Aorta (tissue), 5 donors: ENCODE measurements at regions not wholly inside any gene's neighbourhood (a gene's known extent, or its start where the extent isn't known, plus 50 kb on each side); places are given as distances from the start of the nearest gene placed in this dataset.

Experiments
- ATAC-seq: fragments of 200-7000 bp; cut with Tn5 transposase; one replicate; pipeline ENCODE4 v1.9.1; 2022; ENCODE audit warnings: moderate library complexity; ENCODE audit not compliant: low FRiP score
- DNase-seq, 2 donors: peaks; one replicate each; pipeline ENCODE4 v3.0.0-alpha.2; 2020
- H3K27ac ChIP-seq, 2 donors: one replicate each; pipeline ENCODE4 v1.5.1; 2013; ENCODE audit warnings: low read length in 2 of 2, mild to moderate bottlenecking in 2 of 2, moderate library complexity in 2 of 2, control low read depth in 1 of 2, inconsistent platforms in 1 of 2, low read depth in 1 of 2
- H3K27me3 ChIP-seq, 2 donors: one replicate each; pipeline ENCODE4 v1.6.1; 2013; ENCODE audit warnings: control low read depth in 1 of 2, low read length in 1 of 2, mild to moderate bottlenecking in 1 of 2, moderate library complexity in 1 of 2; ENCODE audit not compliant: insufficient read depth in 2 of 2, control insufficient read depth in 1 of 2
- H3K36me3 ChIP-seq, 2 donors: one replicate each; pipeline ENCODE4 v1.6.1; 2013; ENCODE audit warnings: control low read depth in 1 of 2, low read length in 1 of 2, mild to moderate bottlenecking in 1 of 2; ENCODE audit not compliant: insufficient read depth in 2 of 2, control insufficient read depth in 1 of 2
- H3K4me1 ChIP-seq, 2 donors: one replicate each; pipeline ENCODE4 v1.6.1; 2013; ENCODE audit warnings: low read length in 2 of 2, control low read depth in 1 of 2, mild to moderate bottlenecking in 1 of 2, moderate library complexity in 1 of 2; ENCODE audit not compliant: insufficient read depth in 2 of 2, control insufficient read depth in 1 of 2
- H3K4me3 ChIP-seq, 2 donors: one replicate each; pipeline ENCODE4 v1.5.1; 2013; ENCODE audit warnings: low read length in 2 of 2, control low read depth in 1 of 2, mild to moderate bottlenecking in 1 of 2
- H3K9me3 ChIP-seq: one replicate; pipeline ENCODE4 v1.6.1; 2013; ENCODE audit warnings: mild to moderate bottlenecking, low read length; ENCODE audit not compliant: control insufficient read depth
- whole genome bisulfite sequencing, 2 donors: extraction: QIAGEN DNeasy Blood & Tissue Kit; methylation state at CpG; one replicate each; pipeline ENCODE4 v1.1.7; 2013; 5-methylcytosine and 5-hydroxymethylcytosine counted together
- intact Hi-C, 2 donors: fragments of 100-400 bp; cut with DNase I; formaldehyde crosslinking; loops; one replicate each; pipeline versions ENCODE4 v1.14.2 to v1.15.0; 2022
- donor health status: healthy with polysubstance abuse.
- donor health status: Bipolar disorder and iron deficiency.
- donor health status: DM: no; HTN: no; CAD: no.
- donor health status: DM: no; HTN: no; CAD: no.
- donor health status: DM: yes; HTN: yes; CAD: no.

DNA sequence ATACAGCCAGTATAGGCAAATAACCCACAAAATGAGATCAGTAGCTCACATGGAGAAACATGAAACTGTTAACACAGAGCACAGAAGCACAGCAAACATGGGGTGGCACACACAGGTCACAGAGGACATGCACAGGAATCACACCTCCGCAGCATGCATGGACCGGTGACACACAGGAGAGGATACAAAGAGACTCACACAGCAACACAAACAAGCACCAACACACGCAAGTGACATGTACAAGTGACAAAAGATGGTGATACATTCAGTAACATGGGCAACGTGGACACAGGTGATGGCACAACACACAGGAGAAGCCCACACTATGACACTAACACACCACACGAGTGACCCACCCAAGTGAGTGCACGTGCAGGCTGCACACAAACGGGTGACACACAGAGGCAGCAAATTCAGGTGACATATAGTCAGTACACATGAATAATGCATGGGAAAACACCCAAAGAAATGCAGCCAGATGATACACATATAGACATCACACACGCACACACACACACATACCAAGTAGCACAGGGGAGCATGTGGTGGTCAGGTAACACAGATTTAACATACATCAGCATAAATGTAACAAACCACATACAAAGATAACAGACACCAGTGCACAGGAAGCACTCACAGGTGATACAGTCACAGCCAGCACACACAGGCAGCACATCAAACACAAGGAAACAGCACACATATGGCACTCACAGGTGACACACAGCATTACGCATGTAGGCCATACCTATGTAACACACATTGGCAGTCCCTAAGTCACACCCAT, 216.0 kb upstream of the SFSWAP start:
- Histone ChIP-seq H3K9me3 (no peaks in the 10 kb centered on the region), H3K36me3 (no peaks in the 10 kb centered on the region), H3K27ac (no peak overlapping the region), H3K4me1 (no peaks in the 10 kb centered on the region), H3K4me3 (no peak overlapping the region), H3K27me3 (no peaks in the 10 kb centered on the region)
- WGBS, 2 donors: 78 to 82% methylated on average over 9 of the region's 9 CpGs
- intact Hi-C loops: no loop called here
- DNase-seq (no peak), ATAC-seq (no peak)

DNA sequence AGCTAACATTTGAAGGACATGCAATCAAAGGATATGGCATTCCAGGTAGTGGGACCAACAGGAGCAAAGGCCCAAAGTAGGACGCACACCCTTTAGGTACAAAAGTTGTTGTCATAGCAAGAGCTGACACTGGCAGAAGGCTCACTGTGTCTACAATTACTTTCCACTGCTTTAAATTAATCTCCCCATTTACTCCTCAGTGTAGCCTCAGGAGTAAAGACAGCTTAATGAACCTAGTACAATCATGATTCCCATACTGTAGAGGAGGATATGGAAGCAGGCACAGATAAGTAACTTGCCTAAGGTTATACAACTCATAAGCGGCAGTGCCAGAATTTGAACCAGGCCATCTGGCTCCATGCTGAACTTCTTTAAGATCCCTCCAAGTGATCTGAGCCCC, 212.9 kb upstream of the SFSWAP start:
- Histone ChIP-seq H3K36me3 (no peaks in the 10 kb centered on the region), H3K9me3 (no peaks in the 10 kb centered on the region), H3K27ac (no peak overlapping the region), H3K4me1 (no peaks in the 10 kb centered on the region), H3K27me3 (no peaks in the 10 kb centered on the region), H3K4me3 (no peak overlapping the region)
- no peak for ATAC-seq
- intact Hi-C loops: no loop called here
- WGBS, 2 donors: 86 to 87% methylated on average over 2 of the region's 2 CpGs
- no peak for DNase-seq

DNA sequence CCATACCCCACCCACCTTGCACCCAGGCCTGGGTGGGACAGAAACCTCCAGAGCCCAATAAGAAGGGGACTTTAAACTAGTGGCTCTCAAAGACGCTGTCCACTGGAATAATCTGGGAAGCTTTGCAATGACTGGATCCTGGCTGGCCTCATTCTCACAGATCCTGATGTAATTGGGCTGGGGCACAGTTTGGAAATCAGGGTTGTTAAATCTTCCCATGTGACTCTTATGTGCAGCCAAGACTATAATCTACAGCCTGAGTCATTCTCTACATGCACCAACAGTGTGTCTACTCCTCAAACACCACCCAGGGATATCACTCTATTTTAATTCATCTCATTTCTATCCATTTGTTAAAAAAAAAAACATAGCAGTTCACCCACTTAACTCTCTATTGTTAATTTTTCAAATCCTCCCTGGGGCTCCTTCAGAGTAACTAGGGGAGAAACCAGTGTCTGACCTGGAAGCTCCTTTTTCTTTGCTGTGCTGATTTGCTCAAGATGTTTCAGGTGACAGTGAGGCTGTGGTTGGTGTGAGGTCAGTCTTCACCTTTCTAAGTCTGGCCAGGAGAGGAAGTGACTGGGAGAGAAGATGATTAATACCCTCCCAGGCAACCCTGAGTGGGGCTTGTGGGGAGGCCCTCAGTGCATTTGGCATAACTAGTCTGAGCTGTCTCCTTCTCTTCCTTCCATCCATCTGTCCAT, 211.6 kb upstream of the SFSWAP start:
- Histone ChIP-seq H3K9me3 (no peaks in the 10 kb centered on the region), H3K27me3 (no peaks in the 10 kb centered on the region), H3K4me1 (no peaks in the 10 kb centered on the region), H3K36me3 (no peaks in the 10 kb centered on the region), H3K27ac (no peak overlapping the region), H3K4me3 (no peak overlapping the region)
- no peak for DNase-seq
- WGBS, 2 donors: 73 to 100% methylated on average over 1 of the region's 1 CpG
- peak; percentile 72 for ATAC-seq
- intact Hi-C loops: no loop called here

DNA sequence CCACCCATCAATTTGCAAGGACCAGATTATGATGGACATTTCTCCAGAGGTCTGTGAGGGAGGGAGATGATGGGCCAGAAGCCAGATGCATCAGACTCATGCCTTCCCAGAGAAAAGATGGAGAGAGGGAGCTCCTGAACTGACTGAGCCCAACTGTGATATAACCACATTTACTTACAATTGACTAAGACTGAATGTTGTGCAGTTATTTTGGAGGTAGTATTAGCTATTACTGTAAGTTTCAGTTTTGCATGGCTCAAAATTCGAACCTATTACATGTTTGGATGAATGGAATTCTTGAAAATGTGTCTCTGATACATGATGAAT, 211.1 kb upstream of the SFSWAP start:
- Histone ChIP-seq H3K36me3 (no peaks in the 10 kb centered on the region), H3K27ac (no peak overlapping the region), H3K27me3 (no peaks in the 10 kb centered on the region), H3K4me1 (no peaks in the 10 kb centered on the region), H3K9me3 (no peaks in the 10 kb centered on the region), H3K4me3 (no peak overlapping the region)
- DNase-seq (no peak), ATAC-seq (no peak)
- 43 to 44% methylated on average over 1 of the region's 1 CpG for WGBS, 2 donors
- intact Hi-C loops: no loop called here

DNA sequence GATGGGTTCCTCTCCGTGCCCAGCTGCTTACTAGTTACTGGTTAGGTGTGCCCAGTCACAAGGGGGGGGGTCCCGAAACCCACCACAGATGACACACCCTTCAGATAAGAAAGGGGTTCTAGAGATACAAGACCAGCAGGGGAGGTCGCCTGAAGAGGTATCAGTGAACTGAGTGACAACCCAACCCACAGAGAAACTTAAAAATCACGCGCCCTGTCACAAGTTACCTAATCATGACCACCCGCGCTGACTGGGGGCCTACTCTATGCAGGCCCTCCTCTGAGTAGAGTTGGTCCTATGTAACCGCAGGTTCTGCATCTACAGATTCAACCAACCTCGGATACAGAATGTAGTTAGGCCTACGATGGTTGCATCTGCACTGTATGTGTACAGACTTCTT, 210.3 kb upstream of the SFSWAP start:
- H3K4me3 ChIP-seq: no peak overlapping the region
- ATAC-seq: no peak
- WGBS, 2 donors: 81 to 87% methylated on average over 10 of the region's 10 CpGs
- no peaks in the 10 kb centered on the region for H3K27me3 ChIP-seq
- no peaks in the 10 kb centered on the region for H3K4me1 ChIP-seq
- intact Hi-C loops: no loop called here
- DNase-seq: no peak
- no peaks in the 10 kb centered on the region for H3K9me3 ChIP-seq
- no peak overlapping the region for H3K27ac ChIP-seq
- no peaks in the 10 kb centered on the region for H3K36me3 ChIP-seq

DNA sequence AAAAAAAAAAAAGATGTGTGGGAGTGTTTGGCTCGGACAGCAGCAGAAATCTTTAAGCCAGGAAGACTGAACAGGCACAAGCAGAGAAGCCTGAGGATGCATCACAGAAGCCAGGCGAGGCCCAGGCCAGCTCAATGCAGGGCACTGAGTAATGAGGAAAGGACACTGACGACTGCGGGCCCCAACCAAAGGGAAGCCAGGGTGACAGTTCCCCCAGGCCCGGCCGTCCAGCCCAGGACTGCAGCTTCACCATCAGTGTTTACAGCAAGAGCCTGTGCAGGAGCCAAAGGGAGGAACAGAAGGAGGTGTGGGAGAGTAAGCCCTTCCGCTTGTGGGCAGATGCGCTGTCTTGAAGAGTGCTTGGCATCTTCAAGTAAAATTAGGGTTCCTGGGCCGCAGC, 205.3 kb upstream of the SFSWAP start:
- Histone ChIP-seq H3K27me3 (no peaks in the 10 kb centered on the region), H3K9me3 (peaks cover 3% of the 10 kb centered on the region), H3K27ac (no peak overlapping the region), H3K36me3 (no peaks in the 10 kb centered on the region), H3K4me3 (no peak overlapping the region), H3K4me1 (no peaks in the 10 kb centered on the region)
- intact Hi-C loops: no loop called here
- 52 to 60% methylated on average over 9 of the region's 9 CpGs for WGBS, 2 donors
- DNase-seq (no peak), ATAC-seq (no peak)

DNA sequence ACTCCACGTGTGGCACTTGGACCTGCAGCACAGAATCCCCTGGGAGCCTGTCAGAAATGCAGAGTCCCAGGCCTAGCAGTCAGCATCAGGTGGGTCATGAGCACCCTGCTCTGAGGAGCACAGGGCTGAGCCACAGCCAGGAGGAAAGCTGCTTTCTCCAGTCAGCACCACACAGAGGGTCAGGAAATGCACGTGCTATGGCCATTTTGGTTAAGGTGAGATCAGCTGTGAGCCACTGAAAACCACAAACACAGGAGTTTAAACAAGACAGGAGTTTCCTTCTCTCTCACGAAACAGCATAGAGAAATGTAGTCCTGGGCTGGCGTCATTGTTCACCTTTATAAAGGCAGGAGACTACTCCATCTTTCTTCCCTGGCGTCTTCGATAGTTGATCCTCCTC, 204.5 kb upstream of the SFSWAP start:
- H3K27me3 ChIP-seq: no peaks in the 10 kb centered on the region
- no peaks in the 10 kb centered on the region for H3K4me1 ChIP-seq
- ATAC-seq: no peak
- 86 to 88% methylated on average over 6 of the region's 6 CpGs for WGBS, 2 donors
- H3K27ac ChIP-seq: no peak overlapping the region
- peaks cover 3% of the 10 kb centered on the region for H3K9me3 ChIP-seq
- no peak for DNase-seq
- intact Hi-C loops: no loop called here
- H3K36me3 ChIP-seq: no peaks in the 10 kb centered on the region
- no peak overlapping the region for H3K4me3 ChIP-seq

DNA sequence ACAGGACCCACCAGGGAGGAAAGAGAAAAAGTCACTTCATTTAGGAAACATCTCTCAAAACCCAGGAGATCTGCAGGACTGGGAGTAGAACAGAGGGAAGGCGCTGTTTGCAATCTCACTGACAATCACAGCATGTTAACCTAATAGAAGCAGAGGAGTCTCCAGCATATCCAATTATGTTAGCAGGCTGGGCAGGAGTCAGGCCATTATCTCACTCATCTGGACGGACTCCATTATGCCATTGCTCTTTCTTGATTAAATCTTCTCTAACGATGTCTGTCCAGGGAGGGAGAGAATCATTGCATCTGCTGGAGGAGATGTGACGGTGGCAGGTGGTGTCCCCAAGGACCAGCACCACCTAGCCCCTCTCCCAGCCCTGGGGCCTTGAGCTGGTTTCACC, 203.8 kb upstream of the SFSWAP start:
- Histone ChIP-seq H3K4me1 (no peaks in the 10 kb centered on the region), H3K4me3 (no peak overlapping the region), H3K36me3 (no peaks in the 10 kb centered on the region), H3K27ac (no peak overlapping the region), H3K27me3 (no peaks in the 10 kb centered on the region), H3K9me3 (peaks cover 3% of the 10 kb centered on the region)
- no peak for ATAC-seq
- WGBS, 2 donors: 75 to 85% methylated on average over 4 of the region's 4 CpGs
- intact Hi-C loops: no loop called here
- DNase-seq: no peak

DNA sequence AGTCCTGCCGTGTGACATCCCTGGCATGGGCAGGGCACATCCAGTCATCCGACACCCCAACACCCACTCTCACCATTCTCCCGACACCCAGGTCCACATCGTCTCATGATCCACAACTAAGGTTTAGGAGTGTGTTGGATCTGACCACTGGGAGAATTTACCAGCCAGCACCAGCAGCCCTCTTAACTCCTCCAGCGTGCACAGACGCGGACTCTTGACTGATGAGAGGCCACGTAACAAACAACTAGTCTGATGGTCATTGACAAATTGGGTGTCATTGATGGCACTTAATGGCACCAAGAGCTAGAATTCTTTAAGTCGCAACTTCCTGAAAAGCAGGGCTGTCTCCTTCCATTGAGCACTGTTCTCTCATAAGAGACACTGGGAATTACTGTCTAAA, 203.0 kb upstream of the SFSWAP start:
- intact Hi-C loops: no loop called here
- Histone ChIP-seq H3K4me1 (no peaks in the 10 kb centered on the region), H3K36me3 (no peaks in the 10 kb centered on the region), H3K9me3 (peaks cover 3% of the 10 kb centered on the region), H3K27ac (no peak overlapping the region), H3K27me3 (no peaks in the 10 kb centered on the region), H3K4me3 (no peak overlapping the region)
- DNase-seq (no peak), ATAC-seq (no peak)
- WGBS, 2 donors: 64 to 65% methylated on average over 9 of the region's 9 CpGs
